ENCODE measurements at regions not wholly inside any gene's neighbourhood (a gene's known extent, or its start where the extent isn't known, plus 50 kb on each side); places are given as distances from the start of the nearest gene placed in this dataset.

- TF ChIP-seq EZH2 (IDR thresholded peaks at IDR 0.05; ENCODE audit: insufficient read depth, poor library complexity, severe bottlenecking), result no peak
- no peak for TF ChIP-seq EZH2phosphoT487 (IDR thresholded peaks at IDR 0.05; ENCODE audit: insufficient read depth, low read depth)
Observed at GRCh38 chr4:162732876-162733275, 433.8 kb downstream of the NAF1 start.
